ENCODE measurements at regions not wholly inside any gene's neighbourhood (a gene's known extent, or its start where the extent isn't known, plus 50 kb on each side); places are given as distances from the start of the nearest gene placed in this dataset.
"Not testable (repeated sequence)": the region's sequence is repeated elsewhere in the genome, so short reads cannot be mapped to it uniquely, and the experiment has no call there.

DNA sequence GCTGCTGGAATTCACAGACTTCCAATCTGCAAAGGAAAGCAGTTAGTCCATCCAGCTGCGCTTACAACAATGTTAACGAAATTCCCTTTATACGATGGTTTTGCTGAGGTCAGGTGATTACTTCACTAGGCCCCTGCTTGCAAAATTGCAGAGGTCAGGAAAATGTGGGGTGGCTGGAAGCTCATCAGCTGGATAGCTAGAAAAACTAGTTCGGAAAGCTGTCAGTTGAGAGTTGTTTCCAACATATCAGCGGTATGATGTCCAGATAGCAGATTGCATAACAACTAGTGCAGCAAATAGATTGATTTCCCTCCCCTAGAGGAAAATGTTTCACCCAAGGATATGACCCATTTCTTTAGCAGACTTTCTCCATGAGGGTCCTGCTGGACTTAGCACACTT is 2021.1 kb upstream of the CELF4 start:
- DNase-seq (ENCODE audit: low read depth), result no peak
- TF ChIP-seq CTCF (conservative IDR thresholded peaks at IDR 0.05; ENCODE audit: control insufficient read depth, insufficient read depth, low read depth, low read length), result no peak
- no peak overlapping the region for H3K4me3 ChIP-seq (ENCODE audit: control insufficient read depth, low read depth, low read length)

DNA sequence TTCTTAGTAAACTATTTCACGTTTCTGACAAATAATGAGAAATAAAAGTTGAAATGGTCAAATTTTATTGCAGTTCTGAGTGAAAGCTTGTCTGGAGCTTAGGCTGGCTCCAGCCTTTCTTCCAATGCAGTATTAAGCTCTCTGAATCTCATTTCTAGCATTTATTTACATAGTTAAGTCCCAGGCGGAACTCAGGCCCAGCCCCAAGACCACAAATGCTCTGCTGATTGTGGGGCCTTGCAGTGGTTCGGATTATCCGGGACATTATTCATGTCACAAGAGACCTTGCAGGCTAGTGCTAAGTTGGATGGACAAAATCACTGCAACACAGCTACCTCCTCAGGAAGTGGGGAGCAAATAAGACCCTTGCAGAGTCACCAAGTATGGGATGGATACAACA is 2009.3 kb upstream of the CELF4 start:
- H3K4me3 ChIP-seq (ENCODE audit: control insufficient read depth, low read depth, low read length), result no peak overlapping the region
- TF ChIP-seq CTCF (conservative IDR thresholded peaks at IDR 0.05; ENCODE audit: control insufficient read depth, insufficient read depth, low read depth, low read length), result no peak
- no peak for DNase-seq (ENCODE audit: low read depth)

DNA sequence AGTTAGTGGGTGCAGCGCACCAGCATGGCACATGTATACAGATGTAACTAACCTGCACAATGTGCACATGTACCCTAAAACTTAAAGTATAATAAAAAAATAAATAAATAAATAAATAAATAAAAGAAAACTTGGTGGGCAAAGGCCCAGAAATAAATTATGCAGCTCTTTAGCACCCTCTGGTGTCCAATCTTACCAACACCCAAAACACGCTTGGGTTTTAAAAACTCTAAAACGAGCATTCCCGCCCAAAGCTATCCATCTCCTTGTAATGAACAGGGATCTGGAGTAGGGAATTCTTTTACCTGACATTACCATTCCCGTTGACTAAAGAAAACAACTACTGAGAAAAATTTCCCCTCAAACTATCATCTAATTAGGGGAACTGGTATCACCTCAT is 2005.9 kb upstream of the CELF4 start:
- no peak overlapping the region for H3K4me3 ChIP-seq (ENCODE audit: control insufficient read depth, low read depth, low read length)
- TF ChIP-seq CTCF (conservative IDR thresholded peaks at IDR 0.05; ENCODE audit: control insufficient read depth, insufficient read depth, low read depth, low read length), result peak; percentile 32
- peak; percentile 33 for DNase-seq (ENCODE audit: low read depth)

- not testable (repeated sequence) for H3K4me3 ChIP-seq (ENCODE audit: control insufficient read depth, low read depth, low read length); DNase-seq (ENCODE audit: low read depth)
Measured at GRCh38 chr18:39565551-39566230, 2000.1 kb upstream of the CELF4 start.

DNA sequence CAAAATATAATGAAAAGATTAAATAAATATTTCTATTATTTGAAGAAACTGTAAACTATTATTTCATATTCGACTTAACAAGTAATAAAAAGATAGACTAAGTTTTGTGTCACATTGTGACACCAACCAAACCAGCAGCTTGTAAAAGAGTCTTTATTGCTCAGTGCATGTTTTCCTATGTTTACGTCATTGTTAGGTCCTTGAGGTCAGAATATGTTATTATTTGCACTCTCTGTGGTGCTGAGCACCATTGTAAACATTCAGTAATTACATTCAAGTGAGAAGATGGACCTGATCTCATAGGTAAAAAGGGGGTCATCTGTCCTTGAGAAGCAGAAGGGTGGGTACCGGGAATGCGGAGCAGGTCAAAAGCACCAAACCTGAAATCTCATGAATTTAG is 1999.1 kb upstream of the CELF4 start:
- no peak overlapping the region for H3K4me3 ChIP-seq (ENCODE audit: control insufficient read depth, low read depth, low read length)
- DNase-seq (ENCODE audit: low read depth), result no peak
- TF ChIP-seq CTCF (conservative IDR thresholded peaks at IDR 0.05; ENCODE audit: control insufficient read depth, insufficient read depth, low read depth, low read length), result no peak

DNA sequence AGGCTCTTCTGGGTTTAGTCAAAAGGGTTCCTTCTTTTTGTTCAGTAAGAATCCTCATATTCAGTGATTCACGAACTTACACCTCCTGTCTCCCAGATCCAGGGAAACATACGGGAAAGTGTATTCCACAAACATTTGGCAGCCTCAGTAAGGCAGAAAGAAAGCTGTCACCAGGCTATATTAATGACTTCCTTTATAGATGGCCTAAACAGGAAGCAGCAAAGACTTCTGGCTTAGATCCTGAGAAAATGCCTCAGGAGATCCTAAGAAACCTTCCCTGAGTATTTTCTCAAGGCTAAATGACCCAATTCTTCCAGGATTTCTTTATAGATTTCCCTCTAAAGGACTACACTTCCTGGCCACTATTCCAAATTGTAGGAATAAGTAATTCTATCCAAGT is 1995.5 kb upstream of the CELF4 start:
- DNase-seq (ENCODE audit: low read depth), result peak; percentile 75
- H3K4me3 ChIP-seq (ENCODE audit: control insufficient read depth, low read depth, low read length), result no peak overlapping the region
- no peak for TF ChIP-seq CTCF (conservative IDR thresholded peaks at IDR 0.05; ENCODE audit: control insufficient read depth, insufficient read depth, low read depth, low read length)

GRCh38 chr18:39558658-39559057 is 1993.1 kb upstream of the CELF4 start:
- H3K4me3 ChIP-seq (ENCODE audit: control insufficient read depth, low read depth, low read length), result no peak overlapping the region
- TF ChIP-seq CTCF (conservative IDR thresholded peaks at IDR 0.05; ENCODE audit: control insufficient read depth, insufficient read depth, low read depth, low read length), result no peak
- no peak for DNase-seq (ENCODE audit: low read depth)

Measured in fibroblast of mammary gland (primary cell).